AG04449 (cell line): ENCODE measurements at regions not wholly inside any gene's neighbourhood (a gene's known extent, or its start where the extent isn't known, plus 50 kb on each side); places are given as distances from the start of the nearest gene placed in this dataset.

ENCODE experiments used
- CTCF ChIA-PET: fragments of 350-600 bp; formaldehyde crosslinking; extraction: SDS; loops from one replicate; lab custom pipeline; 2021; ENCODE audit warnings: antibody characterized with exemption; lab: Yijun Ruan, JAX
- POLR2A ChIA-PET: fragments of 400-600, 350-600 bp; formaldehyde crosslinking; extraction: SDS; loops from one replicate; lab custom pipeline; 2020; ENCODE audit warnings: antibody characterized with exemption, inconsistent platforms; lab: Yijun Ruan, JAX
- DNase-seq: peaks from one replicate; pipeline ENCODE4 v3.0.0-alpha.2; 2010; ENCODE audit warnings: low read depth, low spot score
- H3K4me3 ChIP-seq: 2 replicates; pipeline ENCODE4 v1.5.1; 2011; ENCODE audit warnings: low read depth, mild to moderate bottlenecking, control low read depth, low read length
- CTCF ChIP-seq: IDR thresholded peaks from one replicate; pipeline ENCODE4 v1.5.1; 2011; ENCODE audit warnings: mild to moderate bottlenecking, moderate library complexity, low read length, control low read depth, inconsistent platforms; ENCODE audit not compliant: insufficient read depth; ENCODE audit errors: missing control alignments

GRCh38 chr15:61777689-61778088, 282.6 kb downstream of the VPS13C start:
- POLR2A ChIA-PET: no interaction called here
- DNase-seq: no peak
- TF ChIP-seq CTCF: no peak
- CTCF ChIA-PET: no interaction called here
- no peak overlapping the region for H3K4me3 ChIP-seq

- no peak for DNase-seq
- H3K4me3 ChIP-seq: no peak overlapping the region
- ChIA-PET POLR2A (no interaction called here), CTCF (no interaction called here)
- no peak for TF ChIP-seq CTCF
Measured at GRCh38 chr15:61769557-61769956, 290.7 kb downstream of the VPS13C start.

- ChIA-PET POLR2A (no interaction called here), CTCF (no interaction called here)
- no peak overlapping the region for H3K4me3 ChIP-seq
- DNase-seq: no peak
- no peak for TF ChIP-seq CTCF
Measured at GRCh38 chr15:61768131-61768530, 292.1 kb downstream of the VPS13C start.

- no peak overlapping the region for H3K4me3 ChIP-seq
- POLR2A ChIA-PET: no interaction called here
- no peak for DNase-seq
- TF ChIP-seq CTCF: no peak
- CTCF ChIA-PET: no interaction called here
Measured at GRCh38 chr15:61764981-61765380, 295.3 kb downstream of the VPS13C start.

GRCh38 chr15:61764141-61764540, 296.1 kb downstream of the VPS13C start:
- CTCF ChIA-PET: no interaction called here

GRCh38 chr15:61762676-61763075, 297.6 kb downstream of the VPS13C start:
- no peak overlapping the region for H3K4me3 ChIP-seq
- ChIA-PET POLR2A (no interaction called here), CTCF (no interaction called here)
- no peak for DNase-seq
- TF ChIP-seq CTCF: no peak

More at GRCh38 chr15:61764141-61764540, 296.1 kb downstream of the VPS13C start:
- H3K4me3 ChIP-seq: no peak overlapping the region
- POLR2A ChIA-PET: no interaction called here
- no peak for TF ChIP-seq CTCF
- DNase-seq: no peak

GRCh38 chr15:61759639-61760038, 300.6 kb downstream of the VPS13C start:
- ChIA-PET CTCF (no interaction called here), POLR2A (no interaction called here)
- H3K4me3 ChIP-seq: no peak overlapping the region
- no peak for TF ChIP-seq CTCF
- DNase-seq: no peak
